Ovary (tissue), 7 donors: ENCODE measurements at regions not wholly inside any gene's neighbourhood (a gene's known extent, or its start where the extent isn't known, plus 50 kb on each side); places are given as distances from the start of the nearest gene placed in this dataset.
"Not testable (repeated sequence)": the region's sequence is repeated elsewhere in the genome, so short reads cannot be mapped to it uniquely, and the experiment has no call there.

Source experiments
- DNase-seq, 5 donors: peaks; one replicate each; pipeline ENCODE4 v3.0.0-alpha.2; 2019 to 2020
- H3K27ac ChIP-seq, 2 donors: fragments of 200-600 bp; one replicate each; pipeline versions ENCODE4 v1.5.1 to v1.8.0; 2019 to 2022
- H3K27me3 ChIP-seq: fragments of 200-600 bp; one replicate; pipeline ENCODE4 v1.8.0; 2022
- H3K36me3 ChIP-seq: fragments of 200-600 bp; sonication (generic); one replicate; pipeline ENCODE4 v1.5.1; 2019
- H3K4me1 ChIP-seq: one replicate; pipeline ENCODE4 v1.8.1; 2013; ENCODE audit warnings: mild to moderate bottlenecking, moderate library complexity; ENCODE audit not compliant: insufficient read depth
- H3K4me3 ChIP-seq: fragments of 200-600 bp; sonication (generic); one replicate; pipeline ENCODE4 v1.5.1; 2017
- H3K9me3 ChIP-seq, 2 donors: fragments of 200-600 bp in 1 of 2; sonication (generic) in 1 of 2; one replicate each; pipeline versions ENCODE4 v1.5.1 to v1.8.1; 2013 to 2019; ENCODE audit warnings: mild to moderate bottlenecking in 1 of 2, moderate library complexity in 1 of 2
- EP300 ChIP-seq: sonication (generic); formaldehyde crosslinking; IDR thresholded peaks from one replicate; pipeline ENCODE4 v1.6.1; 2017; ENCODE audit warnings: antibody characterized with exemption
- POLR2A ChIP-seq: fragments of 450-650 bp; IDR thresholded peaks from one replicate; pipeline ENCODE4 v1.6.1; 2017; ENCODE audit warnings: antibody characterized with exemption, mild to moderate bottlenecking, moderate library complexity
- WGBS, 3 donors: extraction: QIAGEN DNeasy Blood & Tissue Kit in 1 of 3; methylation state at CpG; one replicate each; pipeline versions ENCODE4 v1.1.5 to v1.1.7; 2013 to 2017; 5-methylcytosine and 5-hydroxymethylcytosine counted together
- intact Hi-C, 4 donors: fragments of 100-400 bp; cut with DNase I; formaldehyde crosslinking; loops; one replicate each; pipeline versions ENCODE4 v1.11.0 to v1.15.1; 2022 to 2023
- TF ChIP-seq, protein P1 (sequence below), 3 donors: fragments of 450-650 bp in 2 of 3; fragments of 200-600 bp in 1 of 3; IDR thresholded peaks; one replicate each; pipeline versions ENCODE4 v1.5.1 to v1.8.0; 2016 to 2022; ENCODE audit warnings: antibody characterized with exemption in 3 of 3, mild to moderate bottlenecking in 1 of 3
- donor health status: DM: no; HTN: no; CAD: no; lungs with moderate emphysema.
- donor health status: DM: no; HTN: no; CAD: no.
- donor health status: Bipolar disorder and iron deficiency.
- donor health status: DM: no; HTN: no; CAD: no.
- donor health status: DM: yes; HTN: yes; CAD: no.

DNA sequence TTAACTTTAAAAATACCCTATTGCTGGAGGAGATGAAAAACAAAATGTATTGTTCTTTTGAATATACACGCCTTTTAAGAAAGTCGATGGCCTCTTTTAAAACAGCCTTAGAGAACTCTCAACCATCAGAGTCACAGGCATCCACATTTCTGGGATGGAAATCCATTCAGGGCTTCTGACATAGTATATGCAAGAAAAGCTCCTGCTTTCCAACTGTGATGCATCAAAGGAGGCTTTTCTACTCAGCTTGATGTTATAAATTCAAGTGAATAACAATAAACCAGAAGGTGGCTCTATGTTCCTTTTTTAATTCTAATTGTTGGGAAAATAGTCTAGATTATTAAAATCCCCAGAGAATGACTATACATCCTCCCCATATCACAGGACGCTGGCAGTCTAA lies 398.8 kb upstream of the CXADR start:
- no peaks in the 10 kb centered on the region for H3K9me3 ChIP-seq
- H3K4me3 ChIP-seq: no peak overlapping the region
- no peak for TF ChIP-seq EP300
- TF ChIP-seq, protein P1, sequence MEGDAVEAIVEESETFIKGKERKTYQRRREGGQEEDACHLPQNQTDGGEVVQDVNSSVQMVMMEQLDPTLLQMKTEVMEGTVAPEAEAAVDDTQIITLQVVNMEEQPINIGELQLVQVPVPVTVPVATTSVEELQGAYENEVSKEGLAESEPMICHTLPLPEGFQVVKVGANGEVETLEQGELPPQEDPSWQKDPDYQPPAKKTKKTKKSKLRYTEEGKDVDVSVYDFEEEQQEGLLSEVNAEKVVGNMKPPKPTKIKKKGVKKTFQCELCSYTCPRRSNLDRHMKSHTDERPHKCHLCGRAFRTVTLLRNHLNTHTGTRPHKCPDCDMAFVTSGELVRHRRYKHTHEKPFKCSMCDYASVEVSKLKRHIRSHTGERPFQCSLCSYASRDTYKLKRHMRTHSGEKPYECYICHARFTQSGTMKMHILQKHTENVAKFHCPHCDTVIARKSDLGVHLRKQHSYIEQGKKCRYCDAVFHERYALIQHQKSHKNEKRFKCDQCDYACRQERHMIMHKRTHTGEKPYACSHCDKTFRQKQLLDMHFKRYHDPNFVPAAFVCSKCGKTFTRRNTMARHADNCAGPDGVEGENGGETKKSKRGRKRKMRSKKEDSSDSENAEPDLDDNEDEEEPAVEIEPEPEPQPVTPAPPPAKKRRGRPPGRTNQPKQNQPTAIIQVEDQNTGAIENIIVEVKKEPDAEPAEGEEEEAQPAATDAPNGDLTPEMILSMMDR (IDR thresholded peaks at IDR 0.05): no peak
- TF ChIP-seq POLR2A: no peak
- intact Hi-C loops: no loop called here
- H3K4me1 ChIP-seq: peaks cover 2% of the 10 kb centered on the region
- WGBS, 3 donors: 74 to 77% (median 76%) methylated on average over 3 of the region's 3 CpGs
- no peaks in the 10 kb centered on the region for H3K36me3 ChIP-seq
- H3K27ac ChIP-seq: no peak overlapping the region
- no peak for DNase-seq
- no peaks in the 10 kb centered on the region for H3K27me3 ChIP-seq

- DNase-seq: peak in 1 of 5 donors; percentile 22
- 77 to 79% (median 79%) methylated on average over 6 of the region's 6 CpGs for WGBS, 3 donors
- intact Hi-C loops: no loop called here
These were observed 394.0 kb upstream of the CXADR start for GRCh38 chr21:17118638-17119384.

GRCh38 chr21:17119466-17120297 lies 393.2 kb upstream of the CXADR start:
- no peak for DNase-seq
- no peaks in the 10 kb centered on the region for H3K9me3 ChIP-seq
- no peaks in the 10 kb centered on the region for H3K27me3 ChIP-seq
- WGBS, 3 donors: 76 to 86% (median 84%) methylated on average over 9 of the region's 9 CpGs
- no peak overlapping the region for H3K27ac ChIP-seq
- intact Hi-C loops: no loop called here
- no peak for TF ChIP-seq EP300
- TF ChIP-seq, protein P1 (IDR thresholded peaks at IDR 0.05): no peak
- no peak for TF ChIP-seq POLR2A
- H3K36me3 ChIP-seq: no peaks in the 10 kb centered on the region
- peaks cover 2% of the 10 kb centered on the region for H3K4me1 ChIP-seq
- H3K4me3 ChIP-seq: no peak overlapping the region

More at GRCh38 chr21:17118638-17119384, 394.0 kb upstream of the CXADR start:
- no peaks in the 10 kb centered on the region for H3K27me3 ChIP-seq
- H3K27ac ChIP-seq: no peak overlapping the region
- H3K9me3 ChIP-seq: no peaks in the 10 kb centered on the region
- no peak overlapping the region for H3K4me3 ChIP-seq
- peaks cover 2% of the 10 kb centered on the region for H3K4me1 ChIP-seq
- TF ChIP-seq EP300 (no peak), POLR2A (no peak)
- TF ChIP-seq, protein P1 (IDR thresholded peaks at IDR 0.05): no peak
- no peaks in the 10 kb centered on the region for H3K36me3 ChIP-seq

DNA sequence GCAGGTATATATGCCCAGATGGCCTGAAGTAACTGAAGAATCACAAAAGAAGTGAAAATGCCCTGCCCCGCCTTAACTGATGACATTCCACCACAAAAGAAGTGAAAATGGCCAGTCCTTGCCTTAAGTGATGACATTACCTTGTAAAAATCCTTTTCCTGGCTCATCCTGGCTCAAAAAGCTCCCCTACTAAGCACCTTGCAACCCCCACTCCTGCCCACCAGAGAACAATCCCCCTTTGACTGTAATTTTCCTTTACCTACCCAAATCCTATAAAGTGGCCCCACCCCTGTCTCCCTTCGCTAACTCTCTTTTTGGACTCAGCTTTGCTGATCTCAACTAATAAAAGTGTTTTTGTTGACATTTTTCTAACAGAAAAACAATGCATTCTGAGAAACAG lies 385.4 kb upstream of the CXADR start:
- DNase-seq, H3K27me3 ChIP-seq, H3K4me3 ChIP-seq, H3K9me3 ChIP-seq, H3K4me1 ChIP-seq, intact Hi-C loops, H3K36me3 ChIP-seq: not testable (repeated sequence)
- 9 to 59% (median 12%) methylated on average over 2 of the region's 2 CpGs for WGBS, 3 donors
- H3K27ac ChIP-seq: peak overlapping the region in 1 of 2 donors; percentile 34

DNA sequence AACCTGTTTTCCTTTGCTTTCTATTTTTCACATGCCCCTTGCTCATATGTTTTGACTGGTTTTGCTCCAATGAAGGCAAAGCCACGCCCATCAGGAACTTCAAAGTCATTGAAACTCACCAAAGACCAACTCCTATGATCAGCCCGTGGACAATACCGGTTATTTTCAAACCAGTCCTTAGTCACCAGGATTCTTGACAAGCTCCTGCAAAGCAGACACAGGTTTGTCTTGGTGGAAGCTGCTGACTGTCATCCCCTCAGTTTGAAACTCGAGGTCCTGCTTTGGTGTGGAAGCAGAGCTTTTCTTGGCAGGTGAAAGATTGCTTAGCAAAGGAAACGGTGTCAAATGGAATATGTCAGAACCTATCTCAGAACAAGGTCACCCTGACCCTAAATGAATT lies 384.7 kb upstream of the CXADR start:
- no peaks in the 10 kb centered on the region for H3K4me1 ChIP-seq
- peak overlapping the region; percentile 3 for H3K4me3 ChIP-seq
- no peaks in the 10 kb centered on the region for H3K9me3 ChIP-seq
- WGBS, 3 donors: 5 to 17% (median 7%) methylated on average over 5 of the region's 5 CpGs
- H3K36me3 ChIP-seq: no peaks in the 10 kb centered on the region
- no peaks in the 10 kb centered on the region for H3K27me3 ChIP-seq
- TF ChIP-seq POLR2A (no peak), EP300 (no peak)
- TF ChIP-seq, protein P1 (IDR thresholded peaks at IDR 0.05): no peak
- peak overlapping the region in 1 of 2 donors; percentile 34 for H3K27ac ChIP-seq
- intact Hi-C loops: no loop called here
- peak in 3 of 5 donors; percentile 31 to 57 (median 49) for DNase-seq

DNA sequence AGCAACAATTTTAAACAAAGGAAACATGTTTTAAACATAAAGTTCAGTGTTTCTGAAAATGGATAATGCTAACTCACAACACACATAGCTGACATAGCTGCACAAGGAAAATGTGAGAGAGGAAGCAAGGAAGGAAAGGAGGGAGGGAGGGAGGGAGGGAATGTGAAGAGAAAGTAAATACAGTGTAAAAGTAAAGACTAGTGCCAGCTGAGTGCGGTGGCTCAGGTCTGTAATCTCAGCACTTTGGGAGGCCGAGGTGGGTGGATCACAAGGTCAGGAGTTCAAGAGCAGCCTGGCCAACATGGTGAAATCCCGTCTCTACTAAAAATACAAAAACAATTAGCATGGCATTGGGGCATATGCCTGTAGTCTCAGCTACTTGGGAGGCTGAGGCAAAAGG lies 373.7 kb upstream of the CXADR start:
- H3K27me3 ChIP-seq, H3K9me3 ChIP-seq, H3K4me1 ChIP-seq, intact Hi-C loops, H3K36me3 ChIP-seq: not testable (repeated sequence)
- Histone ChIP-seq H3K4me3 (peak overlapping the region; percentile 44), H3K27ac (peak overlapping the region; percentile 49 to 68)
- DNase-seq: peak in 4 of 5 donors; percentile 34 to 59 (median 42)
- WGBS, 3 donors: 1 to 6% (median 4%) methylated on average over 3 of the region's 3 CpGs
